Lower leg skin (tissue), 3 donors: ENCODE measurements at regions not wholly inside any gene's neighbourhood (a gene's known extent, or its start where the extent isn't known, plus 50 kb on each side); places are given as distances from the start of the nearest gene placed in this dataset.

Experiments used
- POLR2A ChIP-seq, 2 donors: fragments of 450-650 bp; IDR thresholded peaks; one replicate each; pipeline ENCODE4 v1.6.1; 2016 to 2017; ENCODE audit warnings: antibody characterized with exemption in 2 of 2, mild to moderate bottlenecking in 1 of 2, moderate library complexity in 1 of 2
- TF ChIP-seq, protein P1 (sequence below), 3 donors: fragments of 450-650 bp; IDR thresholded peaks; one replicate each; pipeline ENCODE4 v1.5.1; 2016; ENCODE audit warnings: antibody characterized with exemption in 3 of 3, mild to moderate bottlenecking in 3 of 3, moderate library complexity in 2 of 3

DNA sequence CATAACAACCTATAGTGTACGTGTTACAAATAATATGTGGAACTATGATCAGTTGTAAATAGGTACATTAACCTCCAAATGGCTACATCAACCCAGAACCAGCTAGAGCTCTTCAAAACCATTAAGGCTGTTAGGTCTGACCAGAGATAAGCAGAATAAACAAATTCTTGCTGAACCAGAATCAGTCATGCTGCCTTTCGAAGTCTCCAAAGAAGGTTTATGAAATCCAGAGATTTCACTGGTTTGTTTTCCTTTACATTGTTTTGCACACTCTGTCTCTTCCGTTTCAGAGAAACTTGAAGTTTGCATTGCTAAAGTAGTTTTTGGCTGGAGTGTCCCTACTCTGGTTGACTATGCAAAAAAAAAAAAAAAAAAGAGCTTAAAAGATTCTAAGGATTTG is 177.3 kb upstream of the SLIT2 start:
- no peak for TF ChIP-seq POLR2A (IDR thresholded peaks at IDR 0.05)
- TF ChIP-seq, protein P1, sequence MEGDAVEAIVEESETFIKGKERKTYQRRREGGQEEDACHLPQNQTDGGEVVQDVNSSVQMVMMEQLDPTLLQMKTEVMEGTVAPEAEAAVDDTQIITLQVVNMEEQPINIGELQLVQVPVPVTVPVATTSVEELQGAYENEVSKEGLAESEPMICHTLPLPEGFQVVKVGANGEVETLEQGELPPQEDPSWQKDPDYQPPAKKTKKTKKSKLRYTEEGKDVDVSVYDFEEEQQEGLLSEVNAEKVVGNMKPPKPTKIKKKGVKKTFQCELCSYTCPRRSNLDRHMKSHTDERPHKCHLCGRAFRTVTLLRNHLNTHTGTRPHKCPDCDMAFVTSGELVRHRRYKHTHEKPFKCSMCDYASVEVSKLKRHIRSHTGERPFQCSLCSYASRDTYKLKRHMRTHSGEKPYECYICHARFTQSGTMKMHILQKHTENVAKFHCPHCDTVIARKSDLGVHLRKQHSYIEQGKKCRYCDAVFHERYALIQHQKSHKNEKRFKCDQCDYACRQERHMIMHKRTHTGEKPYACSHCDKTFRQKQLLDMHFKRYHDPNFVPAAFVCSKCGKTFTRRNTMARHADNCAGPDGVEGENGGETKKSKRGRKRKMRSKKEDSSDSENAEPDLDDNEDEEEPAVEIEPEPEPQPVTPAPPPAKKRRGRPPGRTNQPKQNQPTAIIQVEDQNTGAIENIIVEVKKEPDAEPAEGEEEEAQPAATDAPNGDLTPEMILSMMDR (IDR thresholded peaks at IDR 0.05): no peak
